ENCODE measurements at regions not wholly inside any gene's neighbourhood (a gene's known extent, or its start where the extent isn't known, plus 50 kb on each side); places are given as distances from the start of the nearest gene placed in this dataset.

DNA sequence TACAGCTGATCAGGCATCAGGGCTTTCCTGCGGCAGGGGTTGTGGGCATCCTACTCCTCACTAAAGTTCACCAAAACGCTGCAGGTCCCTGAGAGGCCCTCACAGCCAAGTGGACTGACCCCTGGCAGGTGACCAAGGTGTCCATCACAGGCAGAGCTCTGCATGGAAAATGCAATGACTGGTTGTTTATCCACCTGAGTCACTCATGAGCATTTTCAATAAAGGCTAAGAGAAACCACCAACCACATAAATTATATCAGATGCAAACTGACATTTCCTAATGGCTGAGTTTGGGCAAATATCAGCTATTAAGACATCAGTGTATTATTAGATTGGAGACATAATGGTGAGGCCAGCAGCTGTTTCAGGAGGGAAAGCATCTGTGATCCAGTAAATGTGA, 152.7 kb upstream of the SYNDIG1 start:
- no peak overlapping the region for H3K27ac Mint-ChIP-seq (ENCODE audit: unreplicated experiment)
- H3K4me1 Mint-ChIP-seq (ENCODE audit: low read depth, unreplicated experiment) = no peaks in the 10 kb centered on the region
- H3K36me3 Mint-ChIP-seq (ENCODE audit: insufficient read depth, unreplicated experiment) = no peaks in the 10 kb centered on the region
- H3K27me3 Mint-ChIP-seq (ENCODE audit: unreplicated experiment) = peaks cover 12% of the 10 kb centered on the region
- TF ChIP-seq, protein P1, sequence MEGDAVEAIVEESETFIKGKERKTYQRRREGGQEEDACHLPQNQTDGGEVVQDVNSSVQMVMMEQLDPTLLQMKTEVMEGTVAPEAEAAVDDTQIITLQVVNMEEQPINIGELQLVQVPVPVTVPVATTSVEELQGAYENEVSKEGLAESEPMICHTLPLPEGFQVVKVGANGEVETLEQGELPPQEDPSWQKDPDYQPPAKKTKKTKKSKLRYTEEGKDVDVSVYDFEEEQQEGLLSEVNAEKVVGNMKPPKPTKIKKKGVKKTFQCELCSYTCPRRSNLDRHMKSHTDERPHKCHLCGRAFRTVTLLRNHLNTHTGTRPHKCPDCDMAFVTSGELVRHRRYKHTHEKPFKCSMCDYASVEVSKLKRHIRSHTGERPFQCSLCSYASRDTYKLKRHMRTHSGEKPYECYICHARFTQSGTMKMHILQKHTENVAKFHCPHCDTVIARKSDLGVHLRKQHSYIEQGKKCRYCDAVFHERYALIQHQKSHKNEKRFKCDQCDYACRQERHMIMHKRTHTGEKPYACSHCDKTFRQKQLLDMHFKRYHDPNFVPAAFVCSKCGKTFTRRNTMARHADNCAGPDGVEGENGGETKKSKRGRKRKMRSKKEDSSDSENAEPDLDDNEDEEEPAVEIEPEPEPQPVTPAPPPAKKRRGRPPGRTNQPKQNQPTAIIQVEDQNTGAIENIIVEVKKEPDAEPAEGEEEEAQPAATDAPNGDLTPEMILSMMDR (IDR thresholded peaks at IDR 0.05; ENCODE audit: unreplicated experiment) = no peak
- H3K9me3 Mint-ChIP-seq (ENCODE audit: low read depth, unreplicated experiment) = no peaks in the 10 kb centered on the region
- no TSS peak for BruUV-seq (replicated peaks)
- intact Hi-C loops (cut with micrococcal nuclease; ENCODE audit: unreplicated experiment) = no loop called here
- H3K4me3 Mint-ChIP-seq (ENCODE audit: low read depth, unreplicated experiment) = no peak overlapping the region
- CTCF ChIA-PET = no interaction called here
- no peak for DNase-seq

DNA sequence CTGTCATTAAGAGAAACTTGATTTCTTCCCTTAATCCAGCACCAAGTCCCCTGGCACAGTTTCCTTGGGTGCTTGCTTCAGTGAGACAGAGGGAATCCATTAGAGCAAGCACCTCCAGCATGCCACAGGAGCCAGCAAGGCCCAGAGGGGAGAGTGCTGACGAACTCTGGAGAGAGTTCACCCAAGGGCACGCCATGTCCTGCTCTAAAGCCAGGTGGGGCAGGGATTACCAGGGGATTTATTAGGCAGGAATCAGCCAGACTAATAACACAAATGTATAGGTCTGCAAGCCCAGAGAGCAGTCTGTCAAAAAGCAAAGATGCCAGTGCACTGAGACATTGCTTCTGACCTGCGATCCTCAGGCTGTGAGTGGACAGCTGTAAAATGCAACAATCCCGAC, 155.4 kb upstream of the SYNDIG1 start:
- H3K4me3 Mint-ChIP-seq (ENCODE audit: low read depth, unreplicated experiment) = no peak overlapping the region
- intact Hi-C loops (cut with micrococcal nuclease; ENCODE audit: unreplicated experiment) = no loop called here
- DNase-seq = no peak
- CTCF ChIA-PET = no interaction called here
- no peaks in the 10 kb centered on the region for H3K4me1 Mint-ChIP-seq (ENCODE audit: low read depth, unreplicated experiment)
- no TSS peak for BruUV-seq (replicated peaks)
- no peak overlapping the region for H3K27ac Mint-ChIP-seq (ENCODE audit: unreplicated experiment)
- H3K27me3 Mint-ChIP-seq (ENCODE audit: unreplicated experiment) = no peaks in the 10 kb centered on the region
- H3K36me3 Mint-ChIP-seq (ENCODE audit: insufficient read depth, unreplicated experiment) = no peaks in the 10 kb centered on the region
- TF ChIP-seq, protein P1 (IDR thresholded peaks at IDR 0.05; ENCODE audit: unreplicated experiment) = no peak
- H3K9me3 Mint-ChIP-seq (ENCODE audit: low read depth, unreplicated experiment) = no peaks in the 10 kb centered on the region

DNA sequence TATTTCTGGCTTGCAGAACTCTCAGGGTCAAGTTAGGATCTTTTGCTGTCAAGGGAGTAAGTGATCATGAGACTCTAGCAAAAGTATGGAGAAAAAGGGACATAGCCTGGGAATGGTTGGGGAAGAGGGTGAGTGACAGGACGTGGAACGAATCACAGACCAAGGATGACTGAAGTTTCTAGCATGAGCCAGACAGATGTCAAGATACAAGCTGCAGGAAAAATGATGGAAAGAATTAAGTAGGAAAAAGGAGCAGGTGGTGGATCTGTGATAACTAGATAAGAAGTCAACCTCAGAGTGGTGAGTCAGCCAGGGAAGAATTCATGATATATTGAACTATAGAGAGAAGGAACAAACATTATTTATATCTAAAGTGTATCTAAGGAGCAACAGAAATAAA, 159.8 kb upstream of the SYNDIG1 start:
- no peaks in the 10 kb centered on the region for H3K4me1 Mint-ChIP-seq (ENCODE audit: low read depth, unreplicated experiment)
- no TSS peak for BruUV-seq (replicated peaks)
- no peaks in the 10 kb centered on the region for H3K27me3 Mint-ChIP-seq (ENCODE audit: unreplicated experiment)
- CTCF ChIA-PET = no interaction called here
- H3K36me3 Mint-ChIP-seq (ENCODE audit: insufficient read depth, unreplicated experiment) = no peaks in the 10 kb centered on the region
- no peaks in the 10 kb centered on the region for H3K9me3 Mint-ChIP-seq (ENCODE audit: low read depth, unreplicated experiment)
- H3K27ac Mint-ChIP-seq (ENCODE audit: unreplicated experiment) = no peak overlapping the region
- intact Hi-C loops (cut with micrococcal nuclease; ENCODE audit: unreplicated experiment) = no loop called here
- TF ChIP-seq, protein P1 (IDR thresholded peaks at IDR 0.05; ENCODE audit: unreplicated experiment) = no peak
- no peak overlapping the region for H3K4me3 Mint-ChIP-seq (ENCODE audit: low read depth, unreplicated experiment)
- no peak for DNase-seq

DNA sequence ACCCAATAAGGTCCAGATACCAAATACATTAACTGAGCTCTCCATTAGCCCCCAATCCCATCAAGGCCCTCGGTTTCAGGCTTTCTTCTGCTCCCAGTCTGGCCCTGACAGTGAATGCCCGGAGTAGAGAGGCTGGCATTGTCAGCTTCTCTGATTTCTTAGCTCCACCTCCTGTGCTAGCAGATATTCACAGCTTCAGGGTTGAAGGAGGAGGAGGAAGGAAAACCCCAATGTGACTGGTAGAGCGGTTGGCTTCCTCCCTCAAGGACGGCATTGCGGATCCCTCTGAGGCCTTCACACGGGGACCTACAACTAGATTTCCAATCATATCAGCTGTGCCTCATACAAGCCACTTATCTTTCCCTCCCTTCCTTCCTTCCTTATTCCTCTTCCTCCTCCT, 164.1 kb upstream of the SYNDIG1 start:
- Mint-ChIP-seq H3K27ac (ENCODE audit: unreplicated experiment) (no peak overlapping the region), H3K4me1 (ENCODE audit: low read depth, unreplicated experiment) (no peaks in the 10 kb centered on the region), H3K36me3 (ENCODE audit: insufficient read depth, unreplicated experiment) (no peaks in the 10 kb centered on the region), H3K9me3 (ENCODE audit: low read depth, unreplicated experiment) (no peaks in the 10 kb centered on the region), H3K4me3 (ENCODE audit: low read depth, unreplicated experiment) (no peak overlapping the region), H3K27me3 (ENCODE audit: unreplicated experiment) (no peaks in the 10 kb centered on the region)
- CTCF ChIA-PET = no interaction called here
- DNase-seq = no peak
- no TSS peak for BruUV-seq (replicated peaks)
- TF ChIP-seq, protein P1 (IDR thresholded peaks at IDR 0.05; ENCODE audit: unreplicated experiment) = no peak
- intact Hi-C loops (cut with micrococcal nuclease; ENCODE audit: unreplicated experiment) = no loop called here

DNA sequence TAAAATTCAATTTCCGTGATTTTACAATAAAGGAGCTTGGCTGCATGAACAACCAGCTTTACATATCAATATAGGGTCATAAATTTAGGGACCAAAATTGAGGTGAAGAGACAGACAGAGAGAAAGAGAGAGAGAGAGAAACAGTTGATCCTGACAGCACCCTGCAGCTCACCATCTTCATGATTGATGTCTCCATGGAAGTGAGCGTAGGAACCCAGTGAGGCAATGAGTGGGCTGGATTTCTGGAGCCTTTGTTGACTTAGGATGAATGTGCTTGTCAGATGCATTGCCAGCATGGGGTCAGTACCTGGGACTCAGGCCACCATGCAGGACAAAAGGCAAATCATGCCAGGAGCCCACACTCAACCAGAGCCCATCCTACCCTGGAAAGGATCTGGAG, 165.1 kb upstream of the SYNDIG1 start:
- CTCF ChIA-PET = no interaction called here
- no peak overlapping the region for H3K27ac Mint-ChIP-seq (ENCODE audit: unreplicated experiment)
- TF ChIP-seq, protein P1 (IDR thresholded peaks at IDR 0.05; ENCODE audit: unreplicated experiment) = no peak
- DNase-seq = no peak
- intact Hi-C loops (cut with micrococcal nuclease; ENCODE audit: unreplicated experiment) = no loop called here
- H3K4me3 Mint-ChIP-seq (ENCODE audit: low read depth, unreplicated experiment) = no peak overlapping the region
- no peaks in the 10 kb centered on the region for H3K27me3 Mint-ChIP-seq (ENCODE audit: unreplicated experiment)
- BruUV-seq (replicated peaks) = no TSS peak
- no peaks in the 10 kb centered on the region for H3K36me3 Mint-ChIP-seq (ENCODE audit: insufficient read depth, unreplicated experiment)
- no peaks in the 10 kb centered on the region for H3K4me1 Mint-ChIP-seq (ENCODE audit: low read depth, unreplicated experiment)
- no peaks in the 10 kb centered on the region for H3K9me3 Mint-ChIP-seq (ENCODE audit: low read depth, unreplicated experiment)
